Epidermal melanocyte (primary cell): ENCODE measurements at regions not wholly inside any gene's neighbourhood (a gene's known extent, or its start where the extent isn't known, plus 50 kb on each side); places are given as distances from the start of the nearest gene placed in this dataset.

Source experiments
- DNase-seq: peaks from one replicate; pipeline ENCODE4 v3.0.0; 2011; ENCODE audit warnings: low spot score; ENCODE audit not compliant: insufficient read length

DNA sequence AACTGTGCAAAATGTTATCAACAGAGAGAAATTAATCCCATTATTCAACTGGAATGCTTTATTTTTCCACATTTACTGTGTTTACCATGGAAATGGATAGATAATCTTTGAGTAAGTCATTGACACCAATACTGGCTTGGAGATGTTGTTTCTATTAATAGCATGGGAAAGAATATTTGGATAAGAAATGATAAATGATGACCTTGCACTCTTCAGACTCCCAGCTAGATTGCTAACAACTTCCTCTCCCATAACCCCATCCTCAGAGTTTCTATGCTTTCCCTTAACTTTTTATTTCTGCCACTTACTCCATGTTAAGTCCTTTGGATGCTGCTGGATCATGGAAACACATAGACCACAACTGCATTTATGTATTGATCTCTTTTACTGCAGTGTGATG lies 182.5 kb downstream of the FNDC1 start:
- no peak for DNase-seq

DNA sequence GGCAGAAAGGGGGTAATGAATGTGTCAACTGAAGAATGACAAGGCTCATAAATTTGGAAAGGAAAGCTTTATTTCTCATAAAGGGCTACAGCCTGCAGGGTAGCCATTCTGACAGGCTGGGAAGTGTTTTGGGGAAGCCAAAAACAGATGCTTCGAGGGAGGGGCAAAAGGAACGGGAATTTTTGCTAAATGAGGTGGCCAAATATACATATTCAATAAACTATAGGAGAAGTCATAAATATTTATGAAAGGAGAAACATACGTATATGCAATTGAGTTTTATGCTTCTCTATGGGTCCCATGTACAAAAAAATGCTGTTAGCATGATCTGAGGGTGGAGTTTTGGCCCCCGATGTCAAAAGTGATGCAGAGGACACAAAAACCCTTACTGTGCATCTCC lies 180.7 kb downstream of the FNDC1 start:
- DNase-seq, result no peak

DNA sequence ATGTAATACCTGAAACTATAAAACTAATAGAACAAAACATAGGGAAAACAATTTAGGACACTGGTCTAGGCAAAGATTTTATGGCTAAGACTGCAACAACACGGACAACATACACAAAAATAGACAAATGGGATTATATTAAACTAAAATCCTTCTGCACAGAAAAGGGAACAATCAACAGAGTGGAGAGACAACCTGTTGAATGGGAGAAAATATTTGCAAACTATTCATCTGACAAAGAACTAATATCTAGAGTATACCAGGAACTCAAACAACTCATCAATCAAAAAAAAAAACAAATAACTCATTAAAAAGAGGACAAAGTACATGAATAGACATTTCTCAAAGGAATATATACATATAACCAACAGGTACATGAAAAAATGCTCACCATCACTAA lies 174.5 kb downstream of the FNDC1 start:
- DNase-seq, result no peak

- DNase-seq, result no peak
Measured at GRCh38 chr6:159342146-159342545, 172.9 kb downstream of the FNDC1 start.

- DNase-seq, result no peak
Measured at GRCh38 chr6:159334068-159334467, 164.9 kb downstream of the FNDC1 start.

DNA sequence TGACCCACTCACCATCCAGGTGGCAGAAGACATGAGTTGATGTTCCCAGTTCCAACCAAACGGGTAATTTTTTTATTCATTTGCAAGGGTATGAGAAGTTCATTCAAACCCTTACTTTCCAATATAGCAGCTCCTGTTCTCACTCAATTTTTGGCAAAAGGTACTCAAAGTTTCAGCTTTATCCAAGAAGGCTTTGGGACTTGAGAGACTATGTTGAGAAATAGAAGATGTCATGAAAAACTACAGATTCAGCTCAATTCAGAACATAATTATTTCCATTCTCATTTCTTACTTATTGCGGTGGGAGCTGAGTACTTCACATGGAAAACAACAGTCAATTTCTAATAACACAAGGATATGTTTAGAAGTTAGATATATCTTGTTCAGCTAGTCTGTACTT lies 162.3 kb downstream of the FNDC1 start:
- DNase-seq, result no peak

GRCh38 chr6:159329081-159329480 lies 159.9 kb downstream of the FNDC1 start:
- no peak for DNase-seq

DNA sequence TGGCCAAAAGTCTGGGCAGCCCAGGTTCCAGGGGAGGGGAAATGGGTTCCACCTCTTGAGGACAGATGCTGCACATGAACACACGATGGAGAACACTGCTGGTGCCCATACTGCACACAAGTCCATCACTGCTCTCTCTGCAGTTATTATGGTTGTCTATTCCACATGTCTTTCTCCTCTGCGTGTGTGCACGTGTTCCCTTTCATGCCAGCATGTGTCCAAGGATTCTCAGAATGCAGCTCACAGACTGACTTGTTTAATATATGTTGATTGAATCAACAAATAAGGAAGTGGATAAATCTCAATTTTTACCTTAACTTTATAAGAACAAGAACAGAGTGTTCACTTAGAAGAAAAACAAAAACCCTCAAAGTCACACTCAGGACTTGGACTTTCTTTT lies 158.9 kb downstream of the FNDC1 start:
- DNase-seq, result no peak

- DNase-seq, result no peak
Measured at GRCh38 chr6:159325476-159325875, 156.3 kb downstream of the FNDC1 start.

GRCh38 chr6:159324596-159324995 lies 155.4 kb downstream of the FNDC1 start:
- DNase-seq, result no peak
